ENCODE measurements at regions not wholly inside any gene's neighbourhood (a gene's known extent, or its start where the extent isn't known, plus 50 kb on each side); places are given as distances from the start of the nearest gene placed in this dataset.
"Not testable (repeated sequence)": the region's sequence is repeated elsewhere in the genome, so short reads cannot be mapped to it uniquely, and the experiment has no call there.

DNA sequence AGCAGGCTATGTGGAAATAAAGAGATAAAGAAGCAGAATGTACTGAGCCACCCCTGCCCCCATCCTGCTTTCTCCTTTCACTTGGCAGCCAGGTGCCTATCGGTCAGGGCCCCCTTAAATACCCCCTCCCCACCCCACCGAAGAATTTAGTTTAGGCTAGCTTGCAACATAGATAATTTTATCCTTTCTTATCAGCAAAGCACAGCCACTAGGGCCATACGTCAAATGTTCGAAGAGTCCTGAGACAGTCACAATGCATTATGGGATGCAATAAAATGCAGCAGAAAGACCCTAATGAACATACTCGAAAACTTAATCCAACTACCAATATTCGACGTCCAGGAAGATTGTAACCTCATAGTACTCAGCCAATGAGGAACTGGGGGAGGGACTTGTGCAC is 71.4 kb downstream of the ZNF195 start:
- not testable (repeated sequence) for H3K27ac Mint-ChIP-seq; H3K4me3 ChIP-seq (ENCODE audit: low read length); DNase-seq; H3K27me3 Mint-ChIP-seq (ENCODE audit: insufficient read depth); H3K36me3 Mint-ChIP-seq (ENCODE audit: low read depth); H3K4me3 Mint-ChIP-seq; H3K9me3 ChIP-seq (ENCODE audit: control insufficient read depth, low read length); H3K27me3 ChIP-seq (ENCODE audit: control insufficient read depth, insufficient read depth, low read length, poor library complexity, severe bottlenecking); H3K9ac ChIP-seq (ENCODE audit: extremely low read depth, low read length, poor library complexity, severe bottlenecking); H3K4me1 Mint-ChIP-seq; H3K36me3 ChIP-seq (ENCODE audit: control insufficient read depth, insufficient read depth, low read length); H3K4me1 ChIP-seq (ENCODE audit: control insufficient read depth, insufficient read depth, low read length); H3K27ac ChIP-seq (ENCODE audit: low read depth, low read length); H3K9me3 Mint-ChIP-seq
- WGBS, 2 experiments (ENCODE audit: insufficient coverage in 1 of 2, insufficient read length in 1 of 2) = 100% methylated on average over 2 of the region's 7 CpGs; no CpG with 5 or more reads in 1 of the 2 experiments

DNA sequence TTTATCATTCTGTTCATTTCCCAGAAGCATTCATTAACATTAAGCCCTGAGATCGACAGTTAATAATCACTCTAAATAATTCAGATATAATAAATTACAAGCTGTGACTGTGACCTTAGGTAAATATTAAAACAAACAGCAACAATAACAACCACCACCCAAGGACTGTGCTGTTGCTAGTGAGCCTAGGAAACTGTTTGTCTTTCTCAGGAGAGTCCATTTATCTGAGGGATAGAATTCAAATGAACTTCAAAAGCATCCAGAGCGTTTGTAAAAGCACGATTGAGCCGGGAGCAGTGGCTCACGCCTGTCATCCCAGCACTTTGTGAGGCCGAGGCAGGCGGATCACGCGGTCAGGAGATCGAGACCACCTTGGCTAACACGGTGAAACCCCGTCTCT is 68.8 kb upstream of the MRGPRE start:
- not testable (repeated sequence) for DNase-seq; H3K36me3 Mint-ChIP-seq (ENCODE audit: low read depth); H3K27ac ChIP-seq (ENCODE audit: low read depth, low read length); H3K4me3 ChIP-seq (ENCODE audit: low read length); H3K4me1 ChIP-seq (ENCODE audit: control insufficient read depth, insufficient read depth, low read length); H3K27me3 Mint-ChIP-seq (ENCODE audit: insufficient read depth); H3K9me3 Mint-ChIP-seq; H3K27ac Mint-ChIP-seq; H3K4me3 Mint-ChIP-seq; H3K9ac ChIP-seq (ENCODE audit: extremely low read depth, low read length, poor library complexity, severe bottlenecking); H3K36me3 ChIP-seq (ENCODE audit: control insufficient read depth, insufficient read depth, low read length); H3K4me1 Mint-ChIP-seq; H3K9me3 ChIP-seq (ENCODE audit: control insufficient read depth, low read length); H3K27me3 ChIP-seq (ENCODE audit: control insufficient read depth, insufficient read depth, low read length, poor library complexity, severe bottlenecking)
- no CpG with 5 or more reads among the region's 12 CpGs for WGBS, 2 experiments (ENCODE audit: insufficient coverage in 1 of 2, insufficient read length in 1 of 2)

DNA sequence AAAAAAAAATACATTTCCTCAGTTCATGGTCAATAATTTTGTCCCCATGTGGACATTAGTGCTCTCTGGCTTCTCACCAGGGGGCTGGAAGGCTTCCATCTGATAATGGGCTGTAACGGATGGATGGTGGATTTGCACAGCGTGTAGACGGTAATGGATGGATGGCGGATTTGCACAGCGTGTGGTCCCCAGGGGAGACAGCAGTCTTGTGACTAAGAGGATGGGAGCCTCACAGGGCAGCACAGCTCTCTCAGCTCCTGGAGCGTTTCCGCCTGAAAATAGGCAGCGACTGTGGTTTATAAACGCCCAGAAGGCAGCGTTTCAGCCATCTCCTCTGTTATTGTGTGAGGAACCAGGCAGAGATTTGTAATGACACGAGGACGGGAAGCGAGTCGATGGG is 68.4 kb upstream of the MRGPRE start:
- H3K4me3 Mint-ChIP-seq; H3K27ac ChIP-seq (ENCODE audit: low read depth, low read length); H3K27ac Mint-ChIP-seq; DNase-seq; H3K27me3 ChIP-seq (ENCODE audit: control insufficient read depth, insufficient read depth, low read length, poor library complexity, severe bottlenecking); H3K4me1 Mint-ChIP-seq; H3K9me3 ChIP-seq (ENCODE audit: control insufficient read depth, low read length); H3K4me1 ChIP-seq (ENCODE audit: control insufficient read depth, insufficient read depth, low read length); H3K9me3 Mint-ChIP-seq; H3K36me3 Mint-ChIP-seq (ENCODE audit: low read depth); H3K4me3 ChIP-seq (ENCODE audit: low read length); H3K27me3 Mint-ChIP-seq (ENCODE audit: insufficient read depth); H3K36me3 ChIP-seq (ENCODE audit: control insufficient read depth, insufficient read depth, low read length); H3K9ac ChIP-seq (ENCODE audit: extremely low read depth, low read length, poor library complexity, severe bottlenecking): not testable (repeated sequence)
- no CpG with 5 or more reads among the region's 14 CpGs for WGBS, 2 experiments (ENCODE audit: insufficient coverage in 1 of 2, insufficient read length in 1 of 2)

DNA sequence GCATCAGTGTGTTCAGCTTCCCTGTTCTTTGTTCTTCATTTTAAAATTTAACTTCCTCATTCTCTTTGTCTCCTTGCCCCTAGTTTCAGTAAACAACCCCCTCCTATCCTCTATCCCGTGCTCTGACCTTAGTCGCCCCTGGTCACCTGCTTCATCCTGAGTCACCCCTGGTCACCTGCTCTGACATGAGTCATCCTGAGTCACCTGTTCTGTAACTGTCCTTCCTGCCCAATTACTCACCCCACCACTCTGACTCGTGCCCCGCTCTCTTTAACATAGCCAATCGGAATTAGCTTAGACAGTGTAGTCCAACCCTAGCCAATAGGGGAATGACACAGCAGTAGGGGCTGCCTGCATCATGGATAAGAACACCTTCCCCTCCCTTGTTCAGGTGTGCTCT is 65.6 kb upstream of the MRGPRE start:
- not testable (repeated sequence) for H3K9me3 Mint-ChIP-seq; H3K4me1 Mint-ChIP-seq; H3K27ac ChIP-seq (ENCODE audit: low read depth, low read length); H3K4me3 ChIP-seq (ENCODE audit: low read length); H3K36me3 ChIP-seq (ENCODE audit: control insufficient read depth, insufficient read depth, low read length); H3K9me3 ChIP-seq (ENCODE audit: control insufficient read depth, low read length); H3K27me3 ChIP-seq (ENCODE audit: control insufficient read depth, insufficient read depth, low read length, poor library complexity, severe bottlenecking); H3K4me3 Mint-ChIP-seq; H3K27me3 Mint-ChIP-seq (ENCODE audit: insufficient read depth); H3K36me3 Mint-ChIP-seq (ENCODE audit: low read depth); H3K9ac ChIP-seq (ENCODE audit: extremely low read depth, low read length, poor library complexity, severe bottlenecking); H3K4me1 ChIP-seq (ENCODE audit: control insufficient read depth, insufficient read depth, low read length); H3K27ac Mint-ChIP-seq
- DNase-seq = peak; percentile 45
- WGBS, 2 experiments (ENCODE audit: insufficient coverage in 1 of 2, insufficient read length in 1 of 2) = 84 to 90% methylated on average over 2 to 5 of the region's 5 CpGs

DNA sequence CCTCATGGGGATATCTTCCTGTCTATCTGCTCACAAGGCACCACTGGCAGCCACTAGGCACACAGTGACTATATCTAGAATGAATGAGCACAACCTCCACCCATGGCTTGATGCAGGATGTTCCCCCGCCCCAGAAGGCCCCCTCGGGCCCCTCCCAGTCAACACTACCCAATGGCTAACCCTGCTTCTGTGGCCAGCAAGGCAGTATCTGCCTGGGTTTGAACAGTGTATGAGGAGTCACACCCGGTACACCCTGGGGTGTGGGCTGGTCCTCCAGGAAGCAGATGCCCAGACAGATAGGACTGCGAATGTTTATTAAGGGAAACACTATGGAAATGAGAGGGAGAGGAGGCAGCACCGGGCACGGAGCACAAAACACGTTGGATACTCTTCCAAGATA is 58.3 kb upstream of the MRGPRE start:
- not testable (repeated sequence) for H3K4me1 ChIP-seq (ENCODE audit: control insufficient read depth, insufficient read depth, low read length); H3K9me3 Mint-ChIP-seq; H3K36me3 Mint-ChIP-seq (ENCODE audit: low read depth); DNase-seq; H3K4me3 Mint-ChIP-seq; H3K27ac Mint-ChIP-seq; H3K4me3 ChIP-seq (ENCODE audit: low read length); H3K27ac ChIP-seq (ENCODE audit: low read depth, low read length); H3K9me3 ChIP-seq (ENCODE audit: control insufficient read depth, low read length); H3K9ac ChIP-seq (ENCODE audit: extremely low read depth, low read length, poor library complexity, severe bottlenecking); H3K27me3 ChIP-seq (ENCODE audit: control insufficient read depth, insufficient read depth, low read length, poor library complexity, severe bottlenecking); H3K36me3 ChIP-seq (ENCODE audit: control insufficient read depth, insufficient read depth, low read length); H3K4me1 Mint-ChIP-seq; H3K27me3 Mint-ChIP-seq (ENCODE audit: insufficient read depth)
- WGBS, 2 experiments (ENCODE audit: insufficient coverage in 1 of 2, insufficient read length in 1 of 2) = no CpG with 5 or more reads among the region's 7 CpGs

DNA sequence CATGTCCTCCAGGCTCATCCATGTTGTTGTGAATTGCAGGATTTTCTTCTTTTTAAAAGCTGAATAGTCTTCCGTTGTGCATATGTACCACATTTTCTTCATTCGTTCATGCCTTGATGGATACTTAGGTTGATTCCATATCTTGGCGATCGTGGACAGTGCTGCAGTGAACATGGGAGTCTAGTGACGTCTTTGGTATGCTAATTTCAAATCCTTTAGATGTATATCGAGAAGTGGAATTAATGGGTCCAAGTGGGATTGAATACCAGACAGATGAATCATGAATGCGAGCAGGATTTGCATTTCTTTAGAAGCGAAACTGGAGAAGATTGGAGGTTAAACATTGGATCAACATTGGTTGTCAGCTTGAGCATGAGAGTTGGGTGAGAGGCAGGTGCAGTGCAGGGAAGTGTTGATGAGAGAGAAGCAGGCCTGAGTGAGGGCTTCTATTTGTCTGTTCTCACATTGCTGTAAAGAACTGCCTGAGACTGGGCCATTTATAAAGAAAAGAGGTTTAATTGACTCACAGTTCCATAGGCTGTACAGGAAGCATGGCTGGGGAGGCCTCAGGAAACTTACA is 55.2 kb upstream of the MRGPRE start:
- not testable (repeated sequence) for H3K36me3 ChIP-seq (ENCODE audit: control insufficient read depth, insufficient read depth, low read length); H3K4me1 Mint-ChIP-seq

DNA sequence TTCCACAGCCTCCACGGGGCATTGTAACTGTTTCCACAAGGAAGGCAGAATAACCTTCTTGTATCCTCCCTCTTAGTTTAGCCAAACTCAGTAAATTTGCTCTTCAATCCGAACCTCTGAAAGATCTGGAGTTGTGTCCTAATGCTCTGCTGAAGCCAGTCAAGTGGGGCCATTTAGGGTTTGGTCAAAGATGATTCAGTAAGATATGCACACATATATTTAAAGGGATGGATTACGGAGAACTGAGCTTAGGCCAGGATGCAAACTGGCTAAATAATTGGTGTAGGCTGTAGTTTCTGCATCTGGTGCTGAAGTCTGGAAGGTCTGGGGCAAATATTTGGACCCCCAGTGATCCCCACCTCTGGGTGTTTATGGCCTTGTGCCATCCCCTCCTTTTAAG is 53.0 kb upstream of the MRGPRE start:
- not testable (repeated sequence) for H3K27ac ChIP-seq (ENCODE audit: low read depth, low read length); H3K9me3 ChIP-seq (ENCODE audit: control insufficient read depth, low read length); H3K9ac ChIP-seq (ENCODE audit: extremely low read depth, low read length, poor library complexity, severe bottlenecking); H3K27me3 Mint-ChIP-seq (ENCODE audit: insufficient read depth); H3K4me1 ChIP-seq (ENCODE audit: control insufficient read depth, insufficient read depth, low read length); H3K4me3 Mint-ChIP-seq; DNase-seq; H3K4me3 ChIP-seq (ENCODE audit: low read length); H3K27ac Mint-ChIP-seq; H3K36me3 ChIP-seq (ENCODE audit: control insufficient read depth, insufficient read depth, low read length); H3K4me1 Mint-ChIP-seq; H3K9me3 Mint-ChIP-seq; H3K27me3 ChIP-seq (ENCODE audit: control insufficient read depth, insufficient read depth, low read length, poor library complexity, severe bottlenecking); H3K36me3 Mint-ChIP-seq (ENCODE audit: low read depth)
- no CpG with 5 or more reads among the region's 3 CpGs for WGBS, 2 experiments (ENCODE audit: insufficient coverage in 1 of 2, insufficient read length in 1 of 2)

More for the DNA sequence above, 55.2 kb upstream of the MRGPRE start:
- H3K27ac ChIP-seq (ENCODE audit: low read depth, low read length); H3K36me3 Mint-ChIP-seq (ENCODE audit: low read depth); H3K4me3 Mint-ChIP-seq; H3K9ac ChIP-seq (ENCODE audit: extremely low read depth, low read length, poor library complexity, severe bottlenecking); DNase-seq; H3K27me3 Mint-ChIP-seq (ENCODE audit: insufficient read depth); H3K9me3 Mint-ChIP-seq; H3K9me3 ChIP-seq (ENCODE audit: control insufficient read depth, low read length); H3K4me1 ChIP-seq (ENCODE audit: control insufficient read depth, insufficient read depth, low read length); H3K27me3 ChIP-seq (ENCODE audit: control insufficient read depth, insufficient read depth, low read length, poor library complexity, severe bottlenecking); H3K4me3 ChIP-seq (ENCODE audit: low read length); H3K27ac Mint-ChIP-seq: not testable (repeated sequence)
- no CpG with 5 or more reads among the region's 8 CpGs for WGBS, 2 experiments (ENCODE audit: insufficient coverage in 1 of 2, insufficient read length in 1 of 2)

All from endodermal cell (in vitro differentiated cells).